ENCODE measurements at regions not wholly inside any gene's neighbourhood (a gene's known extent, or its start where the extent isn't known, plus 50 kb on each side); places are given as distances from the start of the nearest gene placed in this dataset.

- Histone ChIP-seq H3K36me3 (ENCODE audit: insufficient read depth) (no peaks in the 10 kb centered on the region), H3K4me2 (no peak overlapping the region), H3K27me3 (ENCODE audit: insufficient read depth, low read depth) (no peaks in the 10 kb centered on the region), H3K4me1 (ENCODE audit: low read depth, poor library complexity, severe bottlenecking) (no peaks in the 10 kb centered on the region), H4K20me1 (ENCODE audit: insufficient read depth) (no peaks in the 10 kb centered on the region), H3K79me2 (ENCODE audit: insufficient read depth, low read depth) (no peaks in the 10 kb centered on the region), H3K4me3 (IDR thresholded peaks at IDR 0.05; ENCODE audit: insufficient read depth, low read depth, low read length) (no peak overlapping the region), H3K9ac (no peak overlapping the region), H3K27ac (no peak overlapping the region), H2AFZ (ENCODE audit: low read depth) (no peak overlapping the region)
- peak; percentile 26; the same call in 1 of the 2 replicates for TF ChIP-seq CTCF (conservative IDR thresholded peaks at IDR 0.05; ENCODE audit: low read depth, low read length)
These were observed 676.5 kb downstream of the TENT5A start for GRCh38 chr6:81075974-81076373.

GRCh38 chr6:81073318-81073717, 679.2 kb downstream of the TENT5A start:
- Histone ChIP-seq H3K4me1 (ENCODE audit: low read depth, poor library complexity, severe bottlenecking) (no peaks in the 10 kb centered on the region), H2AFZ (ENCODE audit: low read depth) (no peak overlapping the region), H3K36me3 (ENCODE audit: insufficient read depth) (no peaks in the 10 kb centered on the region), H3K27ac (no peak overlapping the region), H3K79me2 (ENCODE audit: insufficient read depth, low read depth) (no peaks in the 10 kb centered on the region), H3K27me3 (ENCODE audit: insufficient read depth, low read depth) (no peaks in the 10 kb centered on the region), H4K20me1 (ENCODE audit: insufficient read depth) (no peaks in the 10 kb centered on the region), H3K4me2 (no peak overlapping the region), H3K4me3 (IDR thresholded peaks at IDR 0.05; ENCODE audit: insufficient read depth, low read depth, low read length) (no peak overlapping the region), H3K9ac (no peak overlapping the region)
- no peak for TF ChIP-seq CTCF (conservative IDR thresholded peaks at IDR 0.05; ENCODE audit: low read depth, low read length)

GRCh38 chr6:81071121-81071520, 681.4 kb downstream of the TENT5A start:
- no peak overlapping the region for H3K4me3 ChIP-seq (IDR thresholded peaks at IDR 0.05; ENCODE audit: insufficient read depth, low read depth, low read length)
- H3K27me3 ChIP-seq (ENCODE audit: insufficient read depth, low read depth), result no peaks in the 10 kb centered on the region
- H3K4me1 ChIP-seq (ENCODE audit: low read depth, poor library complexity, severe bottlenecking), result no peaks in the 10 kb centered on the region
- no peaks in the 10 kb centered on the region for H3K79me2 ChIP-seq (ENCODE audit: insufficient read depth, low read depth)
- H3K4me2 ChIP-seq, result no peak overlapping the region
- H2AFZ ChIP-seq (ENCODE audit: low read depth), result no peak overlapping the region
- H4K20me1 ChIP-seq (ENCODE audit: insufficient read depth), result no peaks in the 10 kb centered on the region
- TF ChIP-seq CTCF (conservative IDR thresholded peaks at IDR 0.05; ENCODE audit: low read depth, low read length), result no peak
- H3K36me3 ChIP-seq (ENCODE audit: insufficient read depth), result no peaks in the 10 kb centered on the region
- no peak overlapping the region for H3K27ac ChIP-seq
- H3K9ac ChIP-seq, result no peak overlapping the region

- Histone ChIP-seq H3K9ac (no peak overlapping the region), H3K4me3 (IDR thresholded peaks at IDR 0.05; ENCODE audit: insufficient read depth, low read depth, low read length) (no peak overlapping the region), H3K4me1 (ENCODE audit: low read depth, poor library complexity, severe bottlenecking) (no peaks in the 10 kb centered on the region), H4K20me1 (ENCODE audit: insufficient read depth) (no peaks in the 10 kb centered on the region), H3K27ac (no peak overlapping the region), H3K27me3 (ENCODE audit: insufficient read depth, low read depth) (no peaks in the 10 kb centered on the region), H3K4me2 (no peak overlapping the region), H3K79me2 (ENCODE audit: insufficient read depth, low read depth) (no peaks in the 10 kb centered on the region), H2AFZ (ENCODE audit: low read depth) (no peak overlapping the region), H3K36me3 (ENCODE audit: insufficient read depth) (no peaks in the 10 kb centered on the region)
- no peak for TF ChIP-seq CTCF (conservative IDR thresholded peaks at IDR 0.05; ENCODE audit: low read depth, low read length)
These were observed 685.4 kb downstream of the TENT5A start for GRCh38 chr6:81067057-81067456.
